GM19468 (cell line): ENCODE measurements at regions not wholly inside any gene's neighbourhood (a gene's known extent, or its start where the extent isn't known, plus 50 kb on each side); places are given as distances from the start of the nearest gene placed in this dataset.

ENCODE experiments used
- ATAC-seq: cut with Tn5 transposase; IDR thresholded peaks from one replicate; pipeline ENCODE4 v1.9.1; 2021; ENCODE audit warnings: mild to moderate bottlenecking, moderate library complexity, moderate number of reproducible peaks; ENCODE audit not compliant: unreplicated experiment; ENCODE audit errors: extremely low read depth

GRCh38 chr12:87796961-87797516, 232.2 kb downstream of the C12orf50 start:
- no peak for ATAC-seq

GRCh38 chr12:87795555-87795954, 233.6 kb downstream of the C12orf50 start:
- no peak for ATAC-seq

- no peak for ATAC-seq
These were observed 234.3 kb downstream of the C12orf50 start for GRCh38 chr12:87794854-87795253.

GRCh38 chr12:87793131-87793530, 236.1 kb downstream of the C12orf50 start:
- no peak for ATAC-seq

- no peak for ATAC-seq
These were observed 244.9 kb downstream of the C12orf50 start for GRCh38 chr12:87784350-87784749.

GRCh38 chr12:87783467-87783866, 245.7 kb downstream of the C12orf50 start:
- ATAC-seq = no peak

- no peak for ATAC-seq
These were observed 246.4 kb downstream of the C12orf50 start for GRCh38 chr12:87782838-87783237.

GRCh38 chr12:87779858-87780498, 249.2 kb downstream of the C12orf50 start:
- no peak for ATAC-seq

- no peak for ATAC-seq
These were observed 250.2 kb downstream of the C12orf50 start for GRCh38 chr12:87779016-87779415.

GRCh38 chr12:87778065-87778464, 251.1 kb downstream of the C12orf50 start:
- no peak for ATAC-seq

GRCh38 chr12:87775784-87776183, 253.4 kb downstream of the C12orf50 start:
- no peak for ATAC-seq

- no peak for ATAC-seq
These were observed 254.2 kb downstream of the C12orf50 start for GRCh38 chr12:87775051-87775450.

GRCh38 chr12:87772401-87772800, 256.8 kb downstream of the C12orf50 start:
- ATAC-seq = no peak

GRCh38 chr12:87768501-87769287, 260.5 kb downstream of the C12orf50 start:
- no peak for ATAC-seq

GRCh38 chr12:87766044-87766443, 263.2 kb downstream of the C12orf50 start:
- no peak for ATAC-seq

- no peak for ATAC-seq
These were observed 268.3 kb downstream of the C12orf50 start for GRCh38 chr12:87760943-87761342.

- ATAC-seq = no peak
These were observed 270.9 kb downstream of the C12orf50 start for GRCh38 chr12:87758271-87758670.

GRCh38 chr12:87756721-87757120, 272.5 kb downstream of the C12orf50 start:
- ATAC-seq = no peak

GRCh38 chr12:87756111-87756510, 273.1 kb downstream of the C12orf50 start:
- ATAC-seq = no peak

- ATAC-seq = no peak
These were observed 300.1 kb downstream of the C12orf50 start for GRCh38 chr12:87728931-87729593.

- ATAC-seq = no peak
These were observed 308.2 kb downstream of the C12orf50 start for GRCh38 chr12:87720967-87721366.
